GM23338 (cell line): ENCODE measurements at regions not wholly inside any gene's neighbourhood (a gene's known extent, or its start where the extent isn't known, plus 50 kb on each side); places are given as distances from the start of the nearest gene placed in this dataset.

Source experiments
- ATAC-seq: fragments of 200-7000 bp; cut with Tn5 transposase; 3 replicates; pipeline ENCODE4 v1.9.1; 2020
- DNase-seq: peaks from one replicate; pipeline ENCODE4 v3.0.0-alpha.2; 2015; ENCODE audit warnings: low spot score
- H2AFZ ChIP-seq: fragments of 200-600 bp; sonication (generic); 2 replicates; pipeline ENCODE4 v1.8.0; 2016; ENCODE audit warnings: antibody characterized with exemption, mild to moderate bottlenecking, moderate library complexity
- H3F3A ChIP-seq: fragments of 200-600 bp; sonication (generic); replicated peaks from 2 replicates; pipeline ENCODE4 v1.8.0; 2017; ENCODE audit warnings: antibody characterized with exemption, mixed run types, low read depth
- H3K27ac ChIP-seq: fragments of 200-600 bp; sonication (generic); 2 replicates; pipeline ENCODE4 v1.6.1; 2016; ENCODE audit warnings: low read depth
- H3K27me3 ChIP-seq: fragments of 200-600 bp; sonication (generic); 2 replicates; pipeline ENCODE4 v1.8.0; 2016; ENCODE audit warnings: mild to moderate bottlenecking, mixed run types, moderate library complexity; ENCODE audit not compliant: insufficient read depth
- H3K36me3 ChIP-seq: fragments of 200-600 bp; sonication (generic); 2 replicates; pipeline ENCODE4 v1.8.0; 2016; ENCODE audit warnings: mild to moderate bottlenecking; ENCODE audit not compliant: insufficient read depth
- H3K4me1 ChIP-seq: fragments of 200-600 bp; sonication (generic); 2 replicates; pipeline ENCODE4 v1.8.0; 2016; ENCODE audit warnings: mild to moderate bottlenecking, moderate library complexity; ENCODE audit not compliant: insufficient read depth
- H3K4me2 ChIP-seq: fragments of 200-600 bp; sonication (generic); 2 replicates; pipeline ENCODE4 v1.7.1; 2017; ENCODE audit warnings: mixed run types
- H3K4me3 ChIP-seq: fragments of 200-600 bp; sonication (generic); 2 replicates; pipeline ENCODE4 v1.6.1; 2016; ENCODE audit warnings: mixed run types
- H3K79me2 ChIP-seq: fragments of 200-600 bp; sonication (generic); replicated peaks from 2 replicates; pipeline ENCODE4 v1.8.0; 2017; ENCODE audit warnings: mild to moderate bottlenecking; ENCODE audit not compliant: insufficient read depth
- H3K9me2 ChIP-seq: fragments of 200-600 bp; sonication (generic); 2 replicates; pipeline ENCODE4 v1.8.0; 2017; ENCODE audit not compliant: insufficient read depth
- H4K20me1 ChIP-seq: fragments of 200-600 bp; sonication (generic); replicated peaks from 2 replicates; pipeline ENCODE4 v1.8.0; 2017; ENCODE audit warnings: mild to moderate bottlenecking; ENCODE audit not compliant: insufficient read depth
- H3K27ac Mint-ChIP-seq: 2 replicates; pipeline ENCODE4 v1.8.0; 2020; ENCODE audit warnings: inconsistent platforms, mild to moderate bottlenecking, moderate library complexity, mixed read lengths
- H3K27me3 Mint-ChIP-seq: 3 replicates; pipeline ENCODE4 v1.8.0; 2022; ENCODE audit warnings: low read depth, mild to moderate bottlenecking, moderate library complexity, mixed read lengths, inconsistent platforms; ENCODE audit not compliant: insufficient read depth, poor library complexity
- H3K36me3 Mint-ChIP-seq: 3 replicates; pipeline ENCODE4 v1.8.0; 2021; ENCODE audit warnings: low read depth, mild to moderate bottlenecking, inconsistent platforms, moderate library complexity, mixed read lengths
- H3K4me1 Mint-ChIP-seq: 3 replicates; pipeline ENCODE4 v1.8.0; 2020; ENCODE audit warnings: mild to moderate bottlenecking, inconsistent platforms, mixed read lengths
- H3K4me3 Mint-ChIP-seq: 3 replicates; pipeline ENCODE4 v1.8.0; 2021; ENCODE audit warnings: moderate library complexity, mild to moderate bottlenecking, inconsistent platforms, mixed read lengths
- H3K9me3 Mint-ChIP-seq: 3 replicates; pipeline ENCODE4 v1.8.0; 2020; ENCODE audit warnings: moderate library complexity, mild to moderate bottlenecking, inconsistent platforms, mixed read lengths
- CREB1 ChIP-seq: fragments of 250-450 bp; sonication (Bioruptor Pico); IDR thresholded peaks from 2 replicates; pipeline ENCODE4 v1.5.0; 2020; ENCODE audit warnings: low read depth, mild to moderate bottlenecking, moderate library complexity
- CTCF ChIP-seq, 2 experiments: fragments of 200-600 bp in 1 of 2; sonication (generic) in 1 of 2; conservative IDR thresholded peaks; 2 replicates each; pipeline versions ENCODE4 v1.5.1 to v1.6.1; 2016 to 2017; ENCODE audit warnings: antibody characterized with exemption in 2 of 2, low read depth in 2 of 2, mild to moderate bottlenecking in 2 of 2, moderate library complexity in 1 of 2
- EZH2 ChIP-seq: fragments of 200-600 bp; sonication (generic); IDR thresholded peaks from one replicate; pipeline ENCODE4 v1.8.0; 2017; ENCODE audit warnings: antibody characterized with exemption, mild to moderate bottlenecking, low read depth; ENCODE audit not compliant: unreplicated experiment
- EZH2phosphoT487 ChIP-seq: fragments of 200-600 bp; sonication (generic); IDR thresholded peaks from one replicate; pipeline ENCODE4 v1.8.1; 2018; ENCODE audit warnings: antibody characterized with exemption; ENCODE audit not compliant: unreplicated experiment
- JUNB ChIP-seq: IDR thresholded peaks from one replicate; pipeline ENCODE4 v1.6.1; 2016; ENCODE audit warnings: antibody characterized with exemption; ENCODE audit not compliant: unreplicated experiment
- NANOG ChIP-seq: IDR thresholded peaks from 2 replicates; pipeline ENCODE4 v1.6.1; 2016; ENCODE audit warnings: antibody characterized with exemption, borderline replicate concordance
- POLR2AphosphoS5 ChIP-seq: IDR thresholded peaks from 2 replicates; pipeline ENCODE4 v1.6.1; 2016; ENCODE audit warnings: antibody characterized with exemption, low read depth
- STAT1 ChIP-seq: IDR thresholded peaks from one replicate; pipeline ENCODE4 v1.6.1; 2016; ENCODE audit warnings: antibody characterized with exemption; ENCODE audit not compliant: unreplicated experiment
- ZNF114 ChIP-seq: fragments of 250-450 bp; sonication (Bioruptor Pico); IDR thresholded peaks from 2 replicates; pipeline ENCODE4 v1.5.0; 2020; ENCODE audit warnings: mild to moderate bottlenecking, moderate library complexity
- ZNF331 ChIP-seq: fragments of 250-450 bp; sonication (Bioruptor Pico); IDR thresholded peaks from 2 replicates; pipeline ENCODE4 v1.5.0; 2020; ENCODE audit warnings: low read depth, mild to moderate bottlenecking, moderate library complexity
- ZNF462 ChIP-seq: fragments of 250-450 bp; sonication (Bioruptor Pico); IDR thresholded peaks from 2 replicates; pipeline ENCODE4 v1.5.0; 2020; ENCODE audit warnings: mild to moderate bottlenecking, moderate library complexity
- TF ChIP-seq, protein P1 (sequence below): IDR thresholded peaks from one replicate; pipeline ENCODE4 v1.6.1; 2018; ENCODE audit warnings: antibody characterized with exemption; ENCODE audit not compliant: unreplicated experiment
- TF ChIP-seq, protein P2 (sequence below): IDR thresholded peaks from 2 replicates; pipeline ENCODE4 v1.6.1; 2016; ENCODE audit warnings: antibody characterized with exemption

GRCh38 chr2:176531608-176532007 is 262.4 kb downstream of the MTX2 start:
- no peak for DNase-seq
- H3K4me1 Mint-ChIP-seq, result peaks cover 7% of the 10 kb centered on the region; the same call in 1 of the 3 replicates
- Histone ChIP-seq H3K27ac (no peak overlapping the region), H4K20me1 (no peaks in the 10 kb centered on the region), H2AFZ (no peak overlapping the region), H3K4me3 (no peak overlapping the region), H3K36me3 (no peaks in the 10 kb centered on the region), H3K27me3 (0 out of 2 replicates have a peak, but pooled peaks cover 8% of the 10 kb centered on the region), H3K4me2 (no peak overlapping the region), H3F3A (no peaks in the 10 kb centered on the region), H3K79me2 (no peaks in the 10 kb centered on the region), H3K9me2 (no peaks in the 10 kb centered on the region), H3K4me1 (no peaks in the 10 kb centered on the region)
- ATAC-seq, result no peak
- peaks cover 3% of the 10 kb centered on the region for H3K27me3 Mint-ChIP-seq
- H3K4me3 Mint-ChIP-seq, result no peak overlapping the region
- H3K27ac Mint-ChIP-seq, result no peak overlapping the region
- H3K9me3 Mint-ChIP-seq, result no peaks in the 10 kb centered on the region
- H3K36me3 Mint-ChIP-seq, result no peaks in the 10 kb centered on the region
- TF ChIP-seq EZH2 (no peak), ZNF114 (CRISPR knock-in tag) (no peak), CTCF (conservative IDR thresholded peaks at IDR 0.05; ENCODE audit: low read depth in 2 of 2) (no peak), JUNB (no peak), POLR2AphosphoS5 (no peak), NANOG (no peak), STAT1 (no peak), ZNF331 (CRISPR knock-in tag) (no peak), CREB1 (CRISPR knock-in tag) (no peak), EZH2phosphoT487 (no peak), ZNF462 (CRISPR knock-in tag) (no peak)
- TF ChIP-seq, protein P1, sequence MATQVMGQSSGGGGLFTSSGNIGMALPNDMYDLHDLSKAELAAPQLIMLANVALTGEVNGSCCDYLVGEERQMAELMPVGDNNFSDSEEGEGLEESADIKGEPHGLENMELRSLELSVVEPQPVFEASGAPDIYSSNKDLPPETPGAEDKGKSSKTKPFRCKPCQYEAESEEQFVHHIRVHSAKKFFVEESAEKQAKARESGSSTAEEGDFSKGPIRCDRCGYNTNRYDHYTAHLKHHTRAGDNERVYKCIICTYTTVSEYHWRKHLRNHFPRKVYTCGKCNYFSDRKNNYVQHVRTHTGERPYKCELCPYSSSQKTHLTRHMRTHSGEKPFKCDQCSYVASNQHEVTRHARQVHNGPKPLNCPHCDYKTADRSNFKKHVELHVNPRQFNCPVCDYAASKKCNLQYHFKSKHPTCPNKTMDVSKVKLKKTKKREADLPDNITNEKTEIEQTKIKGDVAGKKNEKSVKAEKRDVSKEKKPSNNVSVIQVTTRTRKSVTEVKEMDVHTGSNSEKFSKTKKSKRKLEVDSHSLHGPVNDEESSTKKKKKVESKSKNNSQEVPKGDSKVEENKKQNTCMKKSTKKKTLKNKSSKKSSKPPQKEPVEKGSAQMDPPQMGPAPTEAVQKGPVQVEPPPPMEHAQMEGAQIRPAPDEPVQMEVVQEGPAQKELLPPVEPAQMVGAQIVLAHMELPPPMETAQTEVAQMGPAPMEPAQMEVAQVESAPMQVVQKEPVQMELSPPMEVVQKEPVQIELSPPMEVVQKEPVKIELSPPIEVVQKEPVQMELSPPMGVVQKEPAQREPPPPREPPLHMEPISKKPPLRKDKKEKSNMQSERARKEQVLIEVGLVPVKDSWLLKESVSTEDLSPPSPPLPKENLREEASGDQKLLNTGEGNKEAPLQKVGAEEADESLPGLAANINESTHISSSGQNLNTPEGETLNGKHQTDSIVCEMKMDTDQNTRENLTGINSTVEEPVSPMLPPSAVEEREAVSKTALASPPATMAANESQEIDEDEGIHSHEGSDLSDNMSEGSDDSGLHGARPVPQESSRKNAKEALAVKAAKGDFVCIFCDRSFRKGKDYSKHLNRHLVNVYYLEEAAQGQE, result no peak
- TF ChIP-seq, protein P2, sequence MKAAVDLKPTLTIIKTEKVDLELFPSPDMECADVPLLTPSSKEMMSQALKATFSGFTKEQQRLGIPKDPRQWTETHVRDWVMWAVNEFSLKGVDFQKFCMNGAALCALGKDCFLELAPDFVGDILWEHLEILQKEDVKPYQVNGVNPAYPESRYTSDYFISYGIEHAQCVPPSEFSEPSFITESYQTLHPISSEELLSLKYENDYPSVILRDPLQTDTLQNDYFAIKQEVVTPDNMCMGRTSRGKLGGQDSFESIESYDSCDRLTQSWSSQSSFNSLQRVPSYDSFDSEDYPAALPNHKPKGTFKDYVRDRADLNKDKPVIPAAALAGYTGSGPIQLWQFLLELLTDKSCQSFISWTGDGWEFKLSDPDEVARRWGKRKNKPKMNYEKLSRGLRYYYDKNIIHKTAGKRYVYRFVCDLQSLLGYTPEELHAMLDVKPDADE, result no peak
